ENCODE measurements at regions not wholly inside any gene's neighbourhood (a gene's known extent, or its start where the extent isn't known, plus 50 kb on each side); places are given as distances from the start of the nearest gene placed in this dataset.

GRCh38 chr1:58144698-58145270 is 401.7 kb downstream of the OMA1 start:
- DNase-seq (ENCODE audit: low spot score): no peak
- H3K27ac ChIP-seq: no peak overlapping the region
- no peak overlapping the region for H3K4me2 ChIP-seq
- H3K9me3 ChIP-seq (ENCODE audit: low read depth): no peaks in the 10 kb centered on the region
- no peaks in the 10 kb centered on the region for H3K9me2 ChIP-seq (replicated peaks; ENCODE audit: insufficient read depth)
- H3K27me3 ChIP-seq: no peaks in the 10 kb centered on the region
- H3K4me1 ChIP-seq (ENCODE audit: insufficient read depth): no peaks in the 10 kb centered on the region
- no peaks in the 10 kb centered on the region for H3K36me3 ChIP-seq (replicated peaks; ENCODE audit: insufficient read depth, low read depth)
- no peak overlapping the region for H2AFZ ChIP-seq
- WGBS (ENCODE audit: low lambda C conversion rate, missing lambda C conversion rate): 81% methylated on average over 5 of the region's 5 CpGs
- H4K20me1 ChIP-seq (ENCODE audit: insufficient read depth, poor library complexity, severe bottlenecking): no peaks in the 10 kb centered on the region
- no peaks in the 10 kb centered on the region for H3K79me2 ChIP-seq
- TF ChIP-seq EZH2 (IDR thresholded peaks at IDR 0.05; ENCODE audit: borderline replicate concordance) (no peak), CTCF (IDR thresholded peaks at IDR 0.05; ENCODE audit: poor library complexity) (no peak), EZH2phosphoT487 (IDR thresholded peaks at IDR 0.05; ENCODE audit: low read depth, severe bottlenecking, unreplicated experiment) (no peak)
- H3K4me3 ChIP-seq: no peak overlapping the region

GRCh38 chr1:58143972-58144697 is 402.4 kb downstream of the OMA1 start:
- Histone ChIP-seq H3K4me3 (no peak overlapping the region), H4K20me1 (ENCODE audit: insufficient read depth, poor library complexity, severe bottlenecking) (no peaks in the 10 kb centered on the region)
- DNase-seq (ENCODE audit: low spot score): no peak

GRCh38 chr1:58136387-58136786 is 410.1 kb downstream of the OMA1 start:
- no peaks in the 10 kb centered on the region for H3K27me3 ChIP-seq
- no peak overlapping the region for H3K4me2 ChIP-seq
- WGBS (ENCODE audit: low lambda C conversion rate, missing lambda C conversion rate): 60% methylated on average over 2 of the region's 2 CpGs

More at GRCh38 chr1:58143972-58144697, 402.4 kb downstream of the OMA1 start:
- TF ChIP-seq EZH2 (IDR thresholded peaks at IDR 0.05; ENCODE audit: borderline replicate concordance) (no peak), CTCF (IDR thresholded peaks at IDR 0.05; ENCODE audit: poor library complexity) (no peak), EZH2phosphoT487 (IDR thresholded peaks at IDR 0.05; ENCODE audit: low read depth, severe bottlenecking, unreplicated experiment) (no peak)
- Histone ChIP-seq H3K36me3 (replicated peaks; ENCODE audit: insufficient read depth, low read depth) (no peaks in the 10 kb centered on the region), H3K27ac (no peak overlapping the region), H3K9me3 (ENCODE audit: low read depth) (no peaks in the 10 kb centered on the region), H3K79me2 (no peaks in the 10 kb centered on the region), H3K4me1 (ENCODE audit: insufficient read depth) (no peaks in the 10 kb centered on the region), H3K9me2 (replicated peaks; ENCODE audit: insufficient read depth) (no peaks in the 10 kb centered on the region), H2AFZ (no peak overlapping the region), H3K27me3 (no peaks in the 10 kb centered on the region), H3K4me2 (no peak overlapping the region)
- WGBS (ENCODE audit: low lambda C conversion rate, missing lambda C conversion rate): 59% methylated on average over 4 of the region's 4 CpGs

More at GRCh38 chr1:58136387-58136786, 410.1 kb downstream of the OMA1 start:
- H3K4me1 ChIP-seq (ENCODE audit: insufficient read depth): no peaks in the 10 kb centered on the region
- H3K9me3 ChIP-seq (ENCODE audit: low read depth): no peaks in the 10 kb centered on the region
- TF ChIP-seq EZH2phosphoT487 (IDR thresholded peaks at IDR 0.05; ENCODE audit: low read depth, severe bottlenecking, unreplicated experiment): no peak
- TF ChIP-seq EZH2 (IDR thresholded peaks at IDR 0.05; ENCODE audit: borderline replicate concordance): no peak
- TF ChIP-seq CTCF (IDR thresholded peaks at IDR 0.05; ENCODE audit: poor library complexity): no peak
- no peak for DNase-seq (ENCODE audit: low spot score)
- H3K27ac ChIP-seq: no peak overlapping the region
- no peaks in the 10 kb centered on the region for H3K79me2 ChIP-seq
- no peaks in the 10 kb centered on the region for H3K36me3 ChIP-seq (replicated peaks; ENCODE audit: insufficient read depth, low read depth)
- H3K4me3 ChIP-seq: no peak overlapping the region
- no peak overlapping the region for H2AFZ ChIP-seq
- no peaks in the 10 kb centered on the region for H4K20me1 ChIP-seq (ENCODE audit: insufficient read depth, poor library complexity, severe bottlenecking)
- no peaks in the 10 kb centered on the region for H3K9me2 ChIP-seq (replicated peaks; ENCODE audit: insufficient read depth)
